GM21737 (cell line): ENCODE measurements at regions not wholly inside any gene's neighbourhood (a gene's known extent, or its start where the extent isn't known, plus 50 kb on each side); places are given as distances from the start of the nearest gene placed in this dataset.

Experiments
- ATAC-seq: cut with Tn5 transposase; IDR thresholded peaks from one replicate; pipeline ENCODE4 v1.9.1; 2021; ENCODE audit warnings: mild to moderate bottlenecking, moderate library complexity; ENCODE audit not compliant: unreplicated experiment

GRCh38 chr17:33750943-33751701, 458.0 kb upstream of the ASIC2 start:
- ATAC-seq: no peak

- no peak for ATAC-seq
Measured at GRCh38 chr17:33751702-33752065, 458.6 kb upstream of the ASIC2 start.

- no peak for ATAC-seq
Measured at GRCh38 chr17:33753452-33753851, 460.4 kb upstream of the ASIC2 start.

- no peak for ATAC-seq
Measured at GRCh38 chr17:33756021-33756420, 462.9 kb upstream of the ASIC2 start.

- no peak for ATAC-seq
Measured at GRCh38 chr17:33765871-33766270, 472.8 kb upstream of the ASIC2 start.

GRCh38 chr17:33766721-33767120, 473.6 kb upstream of the ASIC2 start:
- ATAC-seq: no peak

- ATAC-seq: no peak
Measured at GRCh38 chr17:33769066-33769465, 476.0 kb upstream of the ASIC2 start.

- ATAC-seq: no peak
Measured at GRCh38 chr17:33776304-33776703, 478.8 kb upstream of the CCL2 start.

GRCh38 chr17:33776903-33777302, 478.2 kb upstream of the CCL2 start:
- ATAC-seq: no peak

GRCh38 chr17:33777674-33778073, 477.4 kb upstream of the CCL2 start:
- no peak for ATAC-seq

GRCh38 chr17:33778505-33779233, 476.4 kb upstream of the CCL2 start:
- ATAC-seq: no peak

- no peak for ATAC-seq
Measured at GRCh38 chr17:33779234-33779591, 475.9 kb upstream of the CCL2 start.

- no peak for ATAC-seq
Measured at GRCh38 chr17:33785281-33785680, 469.8 kb upstream of the CCL2 start.

- no peak for ATAC-seq
Measured at GRCh38 chr17:33786478-33786877, 468.6 kb upstream of the CCL2 start.

- ATAC-seq: no peak
Measured at GRCh38 chr17:33789658-33790057, 465.4 kb upstream of the CCL2 start.

GRCh38 chr17:33797181-33797580, 457.9 kb upstream of the CCL2 start:
- no peak for ATAC-seq

- ATAC-seq: no peak
Measured at GRCh38 chr17:33798308-33798707, 456.8 kb upstream of the CCL2 start.

GRCh38 chr17:33802349-33803198, 452.5 kb upstream of the CCL2 start:
- no peak for ATAC-seq

GRCh38 chr17:33803199-33803685, 451.8 kb upstream of the CCL2 start:
- no peak for ATAC-seq

- ATAC-seq: no peak
Measured at GRCh38 chr17:33803686-33804085, 451.4 kb upstream of the CCL2 start.

- no peak for ATAC-seq
Measured at GRCh38 chr17:33804401-33804800, 450.7 kb upstream of the CCL2 start.

GRCh38 chr17:33806631-33807030, 448.5 kb upstream of the CCL2 start:
- ATAC-seq: no peak
